NT2/D1 (cell line): ENCODE measurements at regions not wholly inside any gene's neighbourhood (a gene's known extent, or its start where the extent isn't known, plus 50 kb on each side); places are given as distances from the start of the nearest gene placed in this dataset.
"Not testable (repeated sequence)": the region's sequence is repeated elsewhere in the genome, so short reads cannot be mapped to it uniquely, and the experiment has no call there.

Experiments
- DNase-seq: peaks from one replicate; pipeline ENCODE4 v3.0.0-alpha.2; 2011; ENCODE audit warnings: low read depth, low spot score
- H3K27me3 ChIP-seq: 2 replicates; pipeline ENCODE4 v1.6.0; 2011; ENCODE audit warnings: mild to moderate bottlenecking; ENCODE audit not compliant: insufficient read length, insufficient read depth
- H3K36me3 ChIP-seq: 2 replicates; pipeline ENCODE4 v1.6.1; 2011; ENCODE audit warnings: mild to moderate bottlenecking, low read length, mixed read lengths; ENCODE audit not compliant: insufficient read depth, insufficient read length
- H3K4me1 ChIP-seq: 2 replicates; pipeline ENCODE4 v1.5.1; 2011; ENCODE audit not compliant: insufficient read depth, insufficient read length
- H3K4me3 ChIP-seq: 2 replicates; pipeline ENCODE4 v1.5.1; 2011; ENCODE audit warnings: low read depth; ENCODE audit not compliant: insufficient read length
- H3K9ac ChIP-seq: 2 replicates; pipeline ENCODE4 v1.6.0; 2011; ENCODE audit warnings: low read depth; ENCODE audit not compliant: insufficient read length
- H3K9me3 ChIP-seq: 2 replicates; pipeline ENCODE4 v1.5.1; 2011; ENCODE audit warnings: mild to moderate bottlenecking, low read length; ENCODE audit not compliant: insufficient read depth
- SUZ12 ChIP-seq: IDR thresholded peaks from 2 replicates; pipeline ENCODE4 v1.6.1; 2011; ENCODE audit not compliant: insufficient read length, insufficient read depth; ENCODE audit errors: extremely low read depth
- YY1 ChIP-seq: IDR thresholded peaks from 2 replicates; pipeline ENCODE4 v1.6.1; 2011; ENCODE audit not compliant: insufficient read length, insufficient read depth
- ZNF274 ChIP-seq: IDR thresholded peaks from 2 replicates; pipeline ENCODE4 v1.6.1; 2011; ENCODE audit warnings: mild to moderate bottlenecking, low read depth, low read length

GRCh38 chr3:35081899-35082298, 557.4 kb upstream of the ARPP21 start:
- H3K9me3 ChIP-seq = no peaks in the 10 kb centered on the region
- no peaks in the 10 kb centered on the region for H3K36me3 ChIP-seq
- H3K27me3 ChIP-seq = no peaks in the 10 kb centered on the region
- H3K4me1 ChIP-seq = no peaks in the 10 kb centered on the region
- no peak overlapping the region for H3K9ac ChIP-seq
- no peak overlapping the region for H3K4me3 ChIP-seq
- TF ChIP-seq ZNF274 (no peak), SUZ12 (no peak), YY1 (no peak)
- no peak for DNase-seq

GRCh38 chr3:35088943-35089342, 550.4 kb upstream of the ARPP21 start:
- no peak overlapping the region for H3K4me3 ChIP-seq
- TF ChIP-seq SUZ12 (no peak), YY1 (no peak), ZNF274 (no peak)
- no peaks in the 10 kb centered on the region for H3K36me3 ChIP-seq
- H3K27me3 ChIP-seq = no peaks in the 10 kb centered on the region
- H3K4me1 ChIP-seq = no peaks in the 10 kb centered on the region
- no peak for DNase-seq
- H3K9ac ChIP-seq = no peak overlapping the region
- peaks cover 12% of the 10 kb centered on the region; the same call in 1 of the 2 replicates for H3K9me3 ChIP-seq

- no peaks in the 10 kb centered on the region for H3K9me3 ChIP-seq
- H3K36me3 ChIP-seq = no peaks in the 10 kb centered on the region
- H3K27me3 ChIP-seq = no peaks in the 10 kb centered on the region
- DNase-seq = no peak
- TF ChIP-seq SUZ12 = no peak
- no peak for TF ChIP-seq YY1
- no peak for TF ChIP-seq ZNF274
- H3K4me1 ChIP-seq = no peaks in the 10 kb centered on the region
- H3K4me3 ChIP-seq = no peak overlapping the region
- no peak overlapping the region for H3K9ac ChIP-seq
These were observed 524.6 kb upstream of the ARPP21 start for GRCh38 chr3:35114686-35115085.

GRCh38 chr3:35120026-35120425, 519.3 kb upstream of the ARPP21 start:
- TF ChIP-seq YY1 (no peak), SUZ12 (no peak), ZNF274 (no peak)
- Histone ChIP-seq H3K4me1 (no peaks in the 10 kb centered on the region), H3K4me3 (no peak overlapping the region)

GRCh38 chr3:35137612-35138011, 501.7 kb upstream of the ARPP21 start:
- Histone ChIP-seq H3K9ac (no peak overlapping the region), H3K36me3 (no peaks in the 10 kb centered on the region), H3K4me3 (no peak overlapping the region), H3K4me1 (no peaks in the 10 kb centered on the region), H3K9me3 (peaks cover 3% of the 10 kb centered on the region; the same call in 1 of the 2 replicates), H3K27me3 (no peaks in the 10 kb centered on the region)
- no peak for DNase-seq
- no peak for TF ChIP-seq SUZ12
- no peak for TF ChIP-seq ZNF274
- no peak for TF ChIP-seq YY1

More at GRCh38 chr3:35120026-35120425, 519.3 kb upstream of the ARPP21 start:
- Histone ChIP-seq H3K36me3 (no peaks in the 10 kb centered on the region), H3K27me3 (no peaks in the 10 kb centered on the region), H3K9ac (no peak overlapping the region), H3K9me3 (no peaks in the 10 kb centered on the region)
- no peak for DNase-seq

GRCh38 chr3:35141406-35141805, 497.9 kb upstream of the ARPP21 start:
- DNase-seq = no peak
- Histone ChIP-seq H3K36me3 (no peaks in the 10 kb centered on the region), H3K4me3 (no peak overlapping the region), H3K9ac (no peak overlapping the region), H3K27me3 (no peaks in the 10 kb centered on the region), H3K9me3 (peaks cover 3% of the 10 kb centered on the region; the same call in 1 of the 2 replicates), H3K4me1 (no peaks in the 10 kb centered on the region)
- TF ChIP-seq YY1 (no peak), SUZ12 (no peak), ZNF274 (no peak)

GRCh38 chr3:35144011-35144410, 495.3 kb upstream of the ARPP21 start:
- Histone ChIP-seq H3K4me3 (no peak overlapping the region), H3K4me1 (no peaks in the 10 kb centered on the region), H3K36me3 (no peaks in the 10 kb centered on the region), H3K9me3 (peaks cover 3% of the 10 kb centered on the region; the same call in 1 of the 2 replicates), H3K9ac (no peak overlapping the region), H3K27me3 (no peaks in the 10 kb centered on the region)
- no peak for DNase-seq
- no peak for TF ChIP-seq YY1
- TF ChIP-seq SUZ12 = no peak

GRCh38 chr3:35146256-35147035, 492.9 kb upstream of the ARPP21 start:
- not testable (repeated sequence) for H3K4me1 ChIP-seq, H3K9ac ChIP-seq, H3K9me3 ChIP-seq, H3K4me3 ChIP-seq, DNase-seq, H3K27me3 ChIP-seq, H3K36me3 ChIP-seq
